Liver (tissue), 8 donors: ENCODE measurements at regions not wholly inside any gene's neighbourhood (a gene's known extent, or its start where the extent isn't known, plus 50 kb on each side); places are given as distances from the start of the nearest gene placed in this dataset.

Source experiments
- DNase-seq: peaks from one replicate; pipeline ENCODE4 v3.0.0-alpha.2; 2017; ENCODE audit warnings: low spot score
- H3K27ac ChIP-seq, 2 donors: one replicate each; pipeline ENCODE4 v1.7.0; 2013; ENCODE audit warnings: inconsistent platforms in 2 of 2, low read length in 2 of 2, control low read depth in 1 of 2, low read depth in 1 of 2, mild to moderate bottlenecking in 1 of 2
- H3K27me3 ChIP-seq, 4 donors: one replicate each; pipeline versions ENCODE4 v1.6.1 to v1.7.0; 2013; ENCODE audit warnings: low read length in 3 of 4, inconsistent platforms in 1 of 4, mild to moderate bottlenecking in 1 of 4, moderate library complexity in 1 of 4; ENCODE audit not compliant: control insufficient read depth in 4 of 4, insufficient read depth in 4 of 4
- H3K36me3 ChIP-seq, 4 donors: one replicate each; pipeline versions ENCODE4 v1.6.1 to v1.7.0; 2013; ENCODE audit warnings: low read length in 3 of 4, mild to moderate bottlenecking in 3 of 4, low read depth in 1 of 4, moderate library complexity in 1 of 4; ENCODE audit not compliant: control insufficient read depth in 4 of 4, insufficient read depth in 3 of 4
- H3K4me1 ChIP-seq, 4 donors: one replicate each; pipeline versions ENCODE4 v1.6.1 to v1.7.0; 2013; ENCODE audit warnings: low read length in 3 of 4, mild to moderate bottlenecking in 3 of 4, moderate library complexity in 1 of 4; ENCODE audit not compliant: control insufficient read depth in 4 of 4, insufficient read depth in 4 of 4
- H3K4me3 ChIP-seq, 3 donors: one replicate each; pipeline versions ENCODE4 v1.6.1 to v1.7.0; 2013; ENCODE audit warnings: low read length in 3 of 3, control low read depth in 1 of 3, low read depth in 1 of 3, mild to moderate bottlenecking in 1 of 3
- H3K9ac ChIP-seq, 2 donors: one replicate each; pipeline ENCODE4 v1.7.0; 2013; ENCODE audit warnings: low read length in 2 of 2, mild to moderate bottlenecking in 2 of 2, moderate library complexity in 2 of 2, control low read depth in 1 of 2, low read depth in 1 of 2
- H3K9me3 ChIP-seq, 4 donors: one replicate each; pipeline versions ENCODE4 v1.6.1 to v1.7.0; 2013; ENCODE audit warnings: low read length in 3 of 4; ENCODE audit not compliant: control insufficient read depth in 4 of 4
- ATF3 ChIP-seq: IDR thresholded peaks from 2 replicates; pipeline ENCODE4 v1.6.1; 2016; ENCODE audit warnings: antibody characterized with exemption
- CTCF ChIP-seq: fragments of 150-350 bp; IDR thresholded peaks from 2 replicates; pipeline ENCODE4 v1.5.1; 2017; ENCODE audit warnings: improper control_type of control experiment, low read depth, low read length; ENCODE audit not compliant: missing input control
- EGR1 ChIP-seq, 2 donors: IDR thresholded peaks; 2 replicates each; pipeline ENCODE4 v1.6.1; 2016 to 2018; ENCODE audit warnings: antibody characterized with exemption in 2 of 2, low read depth in 2 of 2
- FOXA1 ChIP-seq: IDR thresholded peaks from 2 replicates; pipeline ENCODE4 v1.6.1; 2016; ENCODE audit warnings: antibody characterized with exemption
- FOXA2 ChIP-seq: IDR thresholded peaks from 2 replicates; pipeline ENCODE4 v1.6.1; 2016; ENCODE audit warnings: antibody characterized with exemption
- GABPA ChIP-seq, 2 donors: IDR thresholded peaks in 1 of 2; conservative IDR thresholded peaks in 1 of 2; 2 replicates each; pipeline ENCODE4 v1.6.1; 2016; ENCODE audit warnings: antibody characterized with exemption in 2 of 2, mild to moderate bottlenecking in 1 of 2, moderate library complexity in 1 of 2
- HNF4A ChIP-seq, 2 donors: conservative IDR thresholded peaks; 2 replicates each; pipeline ENCODE4 v1.6.1; 2016; ENCODE audit warnings: antibody characterized with exemption in 2 of 2, mild to moderate bottlenecking in 2 of 2
- HNF4G ChIP-seq: IDR thresholded peaks from 2 replicates; pipeline ENCODE4 v1.6.1; 2016; ENCODE audit warnings: antibody characterized with exemption
- JUND ChIP-seq, 2 donors: IDR thresholded peaks; 2 replicates each; pipeline ENCODE4 v1.6.1; 2016; ENCODE audit warnings: antibody characterized with exemption in 2 of 2
- MAX ChIP-seq: IDR thresholded peaks from 2 replicates; pipeline ENCODE4 v1.6.1; 2016; ENCODE audit warnings: antibody characterized with exemption
- NR2F2 ChIP-seq: IDR thresholded peaks from 2 replicates; pipeline ENCODE4 v1.6.1; 2016; ENCODE audit warnings: antibody characterized with exemption
- RAD21 ChIP-seq, 2 donors: IDR thresholded peaks; 2 replicates each; pipeline ENCODE4 v1.6.1; 2016; ENCODE audit warnings: antibody characterized with exemption in 2 of 2, mild to moderate bottlenecking in 2 of 2
- REST ChIP-seq: IDR thresholded peaks from 2 replicates; pipeline ENCODE4 v1.6.1; 2016; ENCODE audit warnings: antibody characterized with exemption, mild to moderate bottlenecking
- RXRA ChIP-seq, 2 donors: IDR thresholded peaks; 2 replicates each; pipeline ENCODE4 v1.6.1; 2017 to 2018; ENCODE audit warnings: antibody characterized with exemption in 2 of 2, mild to moderate bottlenecking in 1 of 2
- SP1 ChIP-seq: IDR thresholded peaks from 2 replicates; pipeline ENCODE4 v1.6.1; 2018; ENCODE audit warnings: antibody characterized with exemption, mild to moderate bottlenecking
- TAF1 ChIP-seq: conservative IDR thresholded peaks from 2 replicates; pipeline ENCODE4 v1.6.1; 2016; ENCODE audit warnings: antibody characterized with exemption, mild to moderate bottlenecking
- YY1 ChIP-seq: IDR thresholded peaks from 2 replicates; pipeline ENCODE4 v1.6.1; 2016; ENCODE audit warnings: antibody characterized with exemption, mild to moderate bottlenecking
- ZBTB33 ChIP-seq: IDR thresholded peaks from 2 replicates; pipeline ENCODE4 v1.6.1; 2016; ENCODE audit warnings: antibody characterized with exemption
- WGBS: extraction: QIAGEN DNeasy Blood & Tissue Kit; methylation state at CpG from one replicate; pipeline ENCODE4 v1.1.7; 2013; 5-methylcytosine and 5-hydroxymethylcytosine counted together
- donor health status: healthy.
- donor health status: healthy.
- donor health status: healthy.
- donor health status: healthy.
- donor health status: healthy.

GRCh38 chr21:27462726-27463125, 495.8 kb upstream of the ADAMTS5 start:
- no peak for DNase-seq
- H3K27ac ChIP-seq = no peak overlapping the region
- TF ChIP-seq CTCF = no peak
- TF ChIP-seq FOXA2 = no peak
- no peak for TF ChIP-seq EGR1 (IDR thresholded peaks at IDR 0.05; ENCODE audit: low read depth in 2 of 2)
- no peak for TF ChIP-seq GABPA (IDR thresholded peaks at IDR 0.05 in 1 of 2, conservative IDR thresholded peaks at IDR 0.05 in 1 of 2)
- TF ChIP-seq TAF1 = no peak
- TF ChIP-seq YY1 = no peak
- TF ChIP-seq RXRA (IDR thresholded peaks at IDR 0.05) = no peak
- TF ChIP-seq SP1 = no peak
- no peak for TF ChIP-seq JUND (IDR thresholded peaks at IDR 0.05)
- no peak for TF ChIP-seq HNF4A (conservative IDR thresholded peaks at IDR 0.05)
- no peak for TF ChIP-seq REST
- no peak for TF ChIP-seq ZBTB33
- no peak for TF ChIP-seq RAD21 (IDR thresholded peaks at IDR 0.05)
- no peak for TF ChIP-seq HNF4G
- no peak for TF ChIP-seq ATF3
- no peak for TF ChIP-seq FOXA1
- no peak for TF ChIP-seq MAX
- no peak for TF ChIP-seq NR2F2
- H3K4me3 ChIP-seq = no peak overlapping the region
- H3K36me3 ChIP-seq = no peaks in the 10 kb centered on the region
- no peaks in the 10 kb centered on the region for H3K4me1 ChIP-seq
- no peaks in the 10 kb centered on the region for H3K9me3 ChIP-seq
- 67% methylated on average over 2 of the region's 2 CpGs for WGBS
- H3K27me3 ChIP-seq = no peaks in the 10 kb centered on the region
- H3K9ac ChIP-seq = no peak overlapping the region
